GM12875 (cell line): ENCODE measurements at regions not wholly inside any gene's neighbourhood (a gene's known extent, or its start where the extent isn't known, plus 50 kb on each side); places are given as distances from the start of the nearest gene placed in this dataset.

Experiments used
- H3K4me3 ChIP-seq: one replicate; pipeline ENCODE4 v1.5.1; 2011; ENCODE audit warnings: low read depth, low read length, control low read depth
- CTCF ChIP-seq: IDR thresholded peaks from 2 replicates; pipeline ENCODE4 v1.5.1; 2011; ENCODE audit warnings: low read depth, mild to moderate bottlenecking, control low read depth, inconsistent platforms, low read length, moderate library complexity, borderline replicate concordance; ENCODE audit not compliant: insufficient read depth

GRCh38 chr16:77066896-77067496 lies 124.0 kb upstream of the MON1B start:
- no peak for TF ChIP-seq CTCF
- H3K4me3 ChIP-seq = no peak overlapping the region

- no peak for TF ChIP-seq CTCF
- H3K4me3 ChIP-seq = no peak overlapping the region
Observed at GRCh38 chr16:77067900-77068299, 123.1 kb upstream of the MON1B start.

- TF ChIP-seq CTCF = no peak
- H3K4me3 ChIP-seq = no peak overlapping the region
Observed at GRCh38 chr16:77068402-77068801, 122.6 kb upstream of the MON1B start.

- H3K4me3 ChIP-seq = no peak overlapping the region
- no peak for TF ChIP-seq CTCF
Observed at GRCh38 chr16:77069929-77070328, 121.1 kb upstream of the MON1B start.

GRCh38 chr16:77070683-77071082 lies 120.3 kb upstream of the MON1B start:
- no peak overlapping the region for H3K4me3 ChIP-seq
- TF ChIP-seq CTCF = no peak

GRCh38 chr16:77076839-77077238 lies 114.2 kb upstream of the MON1B start:
- H3K4me3 ChIP-seq = no peak overlapping the region
- TF ChIP-seq CTCF = no peak

- no peak for TF ChIP-seq CTCF
Observed at GRCh38 chr16:77077256-77077922, 113.6 kb upstream of the MON1B start.

More at GRCh38 chr16:77077256-77077922, 113.6 kb upstream of the MON1B start:
- H3K4me3 ChIP-seq = no peak overlapping the region
